ENCODE measurements at regions not wholly inside any gene's neighbourhood (a gene's known extent, or its start where the extent isn't known, plus 50 kb on each side); places are given as distances from the start of the nearest gene placed in this dataset.

GRCh38 chr20:22924046-22924737 lies 110.9 kb upstream of the SSTR4 start:
- DNase-seq, result no peak

GRCh38 chr20:22924949-22925612 lies 110.0 kb upstream of the SSTR4 start:
- DNase-seq, result no peak

- no peak for DNase-seq
Observed at GRCh38 chr20:22925613-22925983, 109.5 kb upstream of the SSTR4 start.

GRCh38 chr20:22927537-22927936 lies 107.6 kb upstream of the SSTR4 start:
- no peak for DNase-seq

- DNase-seq, result no peak
Observed at GRCh38 chr20:22928679-22929078, 106.4 kb upstream of the SSTR4 start.

- DNase-seq, result no peak
Observed at GRCh38 chr20:22929661-22930060, 105.5 kb upstream of the SSTR4 start.

- no peak for DNase-seq
Observed at GRCh38 chr20:22931653-22932608, 103.2 kb upstream of the SSTR4 start.

GRCh38 chr20:22939181-22939580 lies 95.9 kb upstream of the SSTR4 start:
- DNase-seq, result no peak

- no peak for DNase-seq
Observed at GRCh38 chr20:22940350-22940749, 94.8 kb upstream of the SSTR4 start.

- DNase-seq, result no peak
Observed at GRCh38 chr20:22941550-22941949, 93.6 kb upstream of the SSTR4 start.

- DNase-seq, result no peak
Observed at GRCh38 chr20:22942742-22943141, 92.4 kb upstream of the SSTR4 start.

GRCh38 chr20:22944062-22944461 lies 91.0 kb upstream of the SSTR4 start:
- no peak for DNase-seq

- DNase-seq, result no peak
Observed at GRCh38 chr20:22944936-22945335, 90.2 kb upstream of the SSTR4 start.

- no peak for DNase-seq
Observed at GRCh38 chr20:22946596-22946995, 88.5 kb upstream of the SSTR4 start.

GRCh38 chr20:22949331-22950109 lies 85.6 kb upstream of the SSTR4 start:
- no peak for DNase-seq

GRCh38 chr20:22951966-22952365 lies 83.1 kb upstream of the SSTR4 start:
- no peak for DNase-seq

- DNase-seq, result no peak
Observed at GRCh38 chr20:22954661-22955060, 80.5 kb upstream of the SSTR4 start.

GRCh38 chr20:22958390-22958789 lies 76.7 kb upstream of the SSTR4 start:
- no peak for DNase-seq

- no peak for DNase-seq
Observed at GRCh38 chr20:22962567-22963439, 72.3 kb upstream of the SSTR4 start.

- no peak for DNase-seq
Observed at GRCh38 chr20:22963581-22963980, 71.5 kb upstream of the SSTR4 start.

GRCh38 chr20:22966787-22967464 lies 68.2 kb upstream of the SSTR4 start:
- no peak for DNase-seq
